Endodermal cell (in vitro differentiated cells): ENCODE measurements at regions not wholly inside any gene's neighbourhood (a gene's known extent, or its start where the extent isn't known, plus 50 kb on each side); places are given as distances from the start of the nearest gene placed in this dataset.

Source experiments
- DNase-seq: peaks from one replicate; pipeline ENCODE4 v3.0.0-alpha.2; 2017
- H3K27ac ChIP-seq: 2 replicates; pipeline ENCODE4 v1.5.1; 2013; ENCODE audit warnings: mild to moderate bottlenecking, low read depth, low read length, moderate library complexity
- H3K27me3 ChIP-seq: 2 replicates; pipeline ENCODE4 v1.6.1; 2013; ENCODE audit warnings: mild to moderate bottlenecking, low read length, moderate library complexity; ENCODE audit not compliant: insufficient read depth, control insufficient read depth, poor library complexity, severe bottlenecking
- H3K36me3 ChIP-seq: 2 replicates; pipeline ENCODE4 v1.7.0; 2013; ENCODE audit warnings: mild to moderate bottlenecking, low read length, moderate library complexity; ENCODE audit not compliant: control insufficient read depth, insufficient read depth
- H3K4me1 ChIP-seq: one replicate; pipeline ENCODE4 v1.7.0; 2013; ENCODE audit warnings: low read length; ENCODE audit not compliant: control insufficient read depth, insufficient read depth
- H3K4me3 ChIP-seq: 2 replicates; pipeline ENCODE4 v1.5.1; 2013; ENCODE audit warnings: mild to moderate bottlenecking, low read length, moderate library complexity
- H3K9ac ChIP-seq: 2 replicates; pipeline ENCODE4 v1.6.1; 2013; ENCODE audit warnings: mild to moderate bottlenecking, low read length, moderate library complexity; ENCODE audit not compliant: poor library complexity, severe bottlenecking; ENCODE audit errors: extremely low read depth
- H3K9me3 ChIP-seq: 2 replicates; pipeline ENCODE4 v1.6.1; 2013; ENCODE audit warnings: mild to moderate bottlenecking, low read length, moderate library complexity; ENCODE audit not compliant: control insufficient read depth
- H3K27ac Mint-ChIP-seq: 2 replicates; pipeline ENCODE4 v1.8.0; 2020; ENCODE audit warnings: mixed read lengths
- H3K27me3 Mint-ChIP-seq: 2 replicates; pipeline ENCODE4 v1.8.0; 2021; ENCODE audit warnings: mild to moderate bottlenecking, mixed read lengths; ENCODE audit not compliant: insufficient read depth
- H3K36me3 Mint-ChIP-seq: 2 replicates; pipeline ENCODE4 v1.8.0; 2020; ENCODE audit warnings: low read depth, mixed read lengths
- H3K4me1 Mint-ChIP-seq: 2 replicates; pipeline ENCODE4 v1.8.0; 2020; ENCODE audit warnings: mixed read lengths
- H3K4me3 Mint-ChIP-seq: 2 replicates; pipeline ENCODE4 v1.8.0; 2020; ENCODE audit warnings: mild to moderate bottlenecking, moderate library complexity, mixed read lengths
- H3K9me3 Mint-ChIP-seq: 2 replicates; pipeline ENCODE4 v1.8.0; 2020; ENCODE audit warnings: mild to moderate bottlenecking, mixed read lengths
- WGBS, 2 experiments: methylation state at CpG; one replicate each; pipeline versions ENCODE4 v1.1.5 to v1.1.7; 2013; ENCODE audit warnings: missing lambda C conversion rate in 2 of 2, mixed read lengths in 1 of 2; ENCODE audit not compliant: insufficient coverage in 1 of 2, insufficient read length in 1 of 2; 5-methylcytosine and 5-hydroxymethylcytosine counted together
- TF ChIP-seq, protein P1 (sequence below): fragments of 200-600 bp; sonication (generic); conservative IDR thresholded peaks from 2 replicates; pipeline ENCODE4 v1.5.0; 2021; ENCODE audit warnings: antibody characterized with exemption, mild to moderate bottlenecking

DNA sequence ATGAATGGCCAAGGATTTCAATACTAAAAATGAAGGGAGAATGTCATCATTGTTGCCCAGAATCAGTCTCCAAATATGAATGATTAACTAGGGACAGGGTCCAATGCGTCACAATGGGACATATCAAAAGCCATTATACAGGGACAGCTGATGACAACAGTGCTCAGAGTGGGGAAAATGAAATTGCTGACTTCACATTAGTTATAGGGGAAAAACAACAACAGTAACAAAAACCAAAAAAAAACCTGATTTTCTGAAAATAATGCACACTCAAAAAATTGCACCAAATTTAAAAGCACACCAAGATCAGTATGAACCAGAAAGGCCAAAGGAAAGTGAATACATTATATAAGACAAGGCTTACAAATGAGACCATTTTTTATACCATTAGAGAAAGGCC lies 353.2 kb upstream of the SOX5 start:
- WGBS, 2 experiments: 75 to 100% methylated on average over 1 of the region's 1 CpG
- H3K9ac ChIP-seq: no peak overlapping the region
- H3K4me3 ChIP-seq: no peak overlapping the region
- Mint-ChIP-seq H3K9me3 (no peaks in the 10 kb centered on the region), H3K36me3 (peaks cover 3% of the 10 kb centered on the region), H3K4me1 (peaks cover 69% of the 10 kb centered on the region), H3K27me3 (no peaks in the 10 kb centered on the region), H3K4me3 (no peak overlapping the region), H3K27ac (no peak overlapping the region)
- no peaks in the 10 kb centered on the region for H3K9me3 ChIP-seq
- H3K36me3 ChIP-seq: no peaks in the 10 kb centered on the region
- TF ChIP-seq, protein P1, sequence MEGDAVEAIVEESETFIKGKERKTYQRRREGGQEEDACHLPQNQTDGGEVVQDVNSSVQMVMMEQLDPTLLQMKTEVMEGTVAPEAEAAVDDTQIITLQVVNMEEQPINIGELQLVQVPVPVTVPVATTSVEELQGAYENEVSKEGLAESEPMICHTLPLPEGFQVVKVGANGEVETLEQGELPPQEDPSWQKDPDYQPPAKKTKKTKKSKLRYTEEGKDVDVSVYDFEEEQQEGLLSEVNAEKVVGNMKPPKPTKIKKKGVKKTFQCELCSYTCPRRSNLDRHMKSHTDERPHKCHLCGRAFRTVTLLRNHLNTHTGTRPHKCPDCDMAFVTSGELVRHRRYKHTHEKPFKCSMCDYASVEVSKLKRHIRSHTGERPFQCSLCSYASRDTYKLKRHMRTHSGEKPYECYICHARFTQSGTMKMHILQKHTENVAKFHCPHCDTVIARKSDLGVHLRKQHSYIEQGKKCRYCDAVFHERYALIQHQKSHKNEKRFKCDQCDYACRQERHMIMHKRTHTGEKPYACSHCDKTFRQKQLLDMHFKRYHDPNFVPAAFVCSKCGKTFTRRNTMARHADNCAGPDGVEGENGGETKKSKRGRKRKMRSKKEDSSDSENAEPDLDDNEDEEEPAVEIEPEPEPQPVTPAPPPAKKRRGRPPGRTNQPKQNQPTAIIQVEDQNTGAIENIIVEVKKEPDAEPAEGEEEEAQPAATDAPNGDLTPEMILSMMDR: no peak
- no peak for DNase-seq
- H3K4me1 ChIP-seq: peaks cover 13% of the 10 kb centered on the region
- no peaks in the 10 kb centered on the region for H3K27me3 ChIP-seq
- no peak overlapping the region for H3K27ac ChIP-seq

DNA sequence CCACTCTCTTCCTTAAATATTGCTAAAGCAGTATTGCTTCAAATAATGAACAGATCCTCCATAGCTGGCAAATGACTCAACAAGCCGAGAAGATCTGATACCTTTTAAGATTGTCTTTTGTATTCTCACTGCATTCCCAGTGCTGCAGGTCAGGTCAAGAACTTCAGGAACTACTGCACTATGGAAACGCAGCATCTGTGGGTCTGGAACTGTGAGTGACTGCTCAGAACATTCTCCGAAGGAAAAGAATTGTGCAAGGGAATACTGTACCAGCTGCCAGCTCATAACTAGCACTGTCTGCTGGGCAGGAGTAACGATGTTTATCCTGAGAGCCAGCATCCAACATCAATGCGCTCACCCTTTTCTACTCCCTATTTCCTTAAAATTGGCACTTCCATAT lies 348.0 kb upstream of the SOX5 start:
- DNase-seq: no peak
- Histone ChIP-seq H3K9me3 (no peaks in the 10 kb centered on the region), H3K4me3 (no peak overlapping the region), H3K9ac (no peak overlapping the region), H3K27me3 (no peaks in the 10 kb centered on the region), H3K27ac (no peak overlapping the region), H3K4me1 (peaks cover 24% of the 10 kb centered on the region), H3K36me3 (no peaks in the 10 kb centered on the region)
- Mint-ChIP-seq H3K27ac (peak overlapping the region; percentile 24), H3K36me3 (no peaks in the 10 kb centered on the region), H3K9me3 (no peaks in the 10 kb centered on the region), H3K27me3 (no peaks in the 10 kb centered on the region), H3K4me3 (no peak overlapping the region), H3K4me1 (peaks cover 46% of the 10 kb centered on the region)
- WGBS, 2 experiments: 94% methylated on average over 3 to 5 of the region's 5 CpGs
- TF ChIP-seq, protein P1: no peak

DNA sequence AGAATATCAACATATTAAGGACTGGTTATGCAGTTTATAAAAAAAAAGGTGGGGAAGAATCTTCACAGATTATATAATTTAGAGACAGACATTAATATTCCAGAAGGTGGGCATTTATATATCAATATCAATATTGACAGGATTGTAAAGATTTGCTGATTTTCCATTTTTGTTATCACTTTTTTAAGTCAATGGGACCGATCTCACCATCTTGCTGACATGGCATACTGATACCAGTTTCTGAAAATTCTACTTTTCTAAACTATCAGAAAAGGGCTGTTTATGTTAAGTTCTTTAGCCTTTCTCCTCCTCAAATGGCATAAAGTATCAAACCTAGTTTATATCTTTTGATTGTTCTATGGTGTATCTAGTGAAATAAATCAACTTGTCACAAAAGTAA lies 344.1 kb upstream of the SOX5 start:
- Mint-ChIP-seq H3K4me1 (peaks cover 19% of the 10 kb centered on the region), H3K9me3 (peaks cover 4% of the 10 kb centered on the region), H3K27ac (no peak overlapping the region), H3K36me3 (peaks cover 5% of the 10 kb centered on the region), H3K27me3 (no peaks in the 10 kb centered on the region), H3K4me3 (no peak overlapping the region)
- Histone ChIP-seq H3K9ac (no peak overlapping the region), H3K27me3 (no peaks in the 10 kb centered on the region), H3K9me3 (peaks cover 11% of the 10 kb centered on the region), H3K27ac (no peak overlapping the region), H3K36me3 (no peaks in the 10 kb centered on the region), H3K4me1 (peaks cover 11% of the 10 kb centered on the region), H3K4me3 (no peak overlapping the region)
- no peak for DNase-seq
- WGBS, 2 experiments: 83% methylated on average over 1 of the region's 1 CpG; no CpG with 5 or more reads in 1 of the 2 experiments
- TF ChIP-seq, protein P1: no peak
